Medulla oblongata (tissue), 1 donor: ENCODE measurements at regions not wholly inside any gene's neighbourhood (a gene's known extent, or its start where the extent isn't known, plus 50 kb on each side); places are given as distances from the start of the nearest gene placed in this dataset.

ENCODE experiments used
- DNase-seq: peaks from one replicate; pipeline ENCODE4 v3.0.0-alpha.2; 2015; ENCODE audit errors: extremely low spot score

DNA sequence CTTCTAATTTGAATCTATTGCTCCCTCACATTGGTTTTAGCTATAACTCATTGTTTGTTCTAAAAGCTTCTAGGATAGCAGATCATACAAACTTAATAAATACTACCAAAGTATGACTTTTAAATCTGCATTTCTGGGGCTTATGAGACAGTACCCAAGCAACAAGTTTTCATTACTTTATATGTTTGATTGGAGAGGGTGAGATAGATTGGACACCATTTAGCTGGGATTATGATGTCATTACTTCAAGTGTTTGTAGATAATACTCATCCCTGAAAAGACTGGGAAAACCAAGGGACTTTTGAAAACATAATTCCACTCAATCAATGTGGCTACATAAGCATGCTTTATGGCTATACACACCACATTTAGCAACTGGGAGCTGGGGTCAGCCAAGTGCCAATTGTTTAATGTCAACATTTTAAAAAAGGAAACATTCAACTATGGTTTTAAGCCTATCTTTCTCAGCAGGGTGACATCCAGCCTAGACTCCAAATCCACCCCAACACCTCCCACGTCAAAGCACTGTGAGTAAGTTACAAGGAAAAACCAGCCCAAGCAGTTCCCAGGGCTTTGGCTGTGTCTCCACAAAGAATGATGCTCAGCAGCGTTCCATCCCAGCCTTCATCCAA is 119.9 kb downstream of the ETAA1 start:
- no peak for DNase-seq

DNA sequence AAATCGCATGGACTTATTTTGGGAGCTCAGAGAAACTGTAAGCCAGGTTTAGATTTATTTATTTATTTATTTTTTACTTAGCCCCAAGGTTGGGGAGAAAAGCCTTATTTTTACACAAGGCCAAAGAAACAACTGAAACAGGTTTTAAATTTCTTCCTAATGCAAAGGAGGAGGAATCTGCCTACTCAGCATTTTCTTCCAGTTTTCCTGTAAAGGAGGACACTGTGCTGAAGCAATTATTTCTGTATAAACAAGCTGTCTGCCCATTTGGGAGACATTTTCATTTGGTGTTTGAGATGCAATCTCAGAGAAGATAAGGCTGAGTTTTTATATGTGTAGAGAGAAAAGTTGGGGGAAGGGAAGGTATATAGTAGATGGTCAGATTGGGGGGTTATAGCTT is 125.0 kb downstream of the ETAA1 start:
- DNase-seq = no peak

DNA sequence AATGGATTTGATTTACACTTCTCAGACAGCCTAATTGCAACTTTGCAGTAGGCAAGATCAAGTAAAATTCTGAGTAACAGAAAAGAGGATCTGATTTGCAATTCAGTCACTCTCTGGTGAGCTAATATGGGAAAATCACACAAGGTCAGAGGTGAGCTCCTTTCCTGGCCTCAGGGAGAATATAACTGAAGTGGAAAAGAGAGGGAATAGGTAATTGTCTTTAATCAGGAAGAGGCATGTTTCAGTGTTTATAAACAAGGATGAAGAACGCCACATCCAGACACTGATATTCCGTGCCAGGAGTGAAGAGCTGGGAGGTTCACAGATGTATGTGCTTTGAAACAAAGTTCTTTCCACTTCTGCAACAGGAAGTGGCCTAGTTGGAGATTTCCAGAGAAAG is 127.1 kb downstream of the ETAA1 start:
- no peak for DNase-seq

DNA sequence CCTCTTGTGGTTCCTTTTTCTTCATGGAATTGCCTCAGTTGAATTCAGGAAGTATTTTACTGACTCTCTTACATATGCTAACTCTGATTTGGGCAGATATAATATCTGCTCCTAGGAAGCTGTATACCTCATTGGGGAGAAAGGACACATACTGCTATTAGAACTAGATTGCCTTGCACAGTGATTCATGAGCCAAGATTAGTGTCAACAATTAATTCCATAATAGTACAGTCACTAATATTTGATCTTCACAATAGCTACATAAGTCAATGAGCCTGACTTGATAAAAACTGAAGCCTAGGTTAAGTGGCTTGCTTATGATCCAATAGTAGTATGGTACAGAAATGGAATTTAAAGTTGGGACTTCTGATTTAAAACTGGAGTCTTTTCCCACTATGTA is 127.6 kb downstream of the ETAA1 start:
- no peak for DNase-seq

DNA sequence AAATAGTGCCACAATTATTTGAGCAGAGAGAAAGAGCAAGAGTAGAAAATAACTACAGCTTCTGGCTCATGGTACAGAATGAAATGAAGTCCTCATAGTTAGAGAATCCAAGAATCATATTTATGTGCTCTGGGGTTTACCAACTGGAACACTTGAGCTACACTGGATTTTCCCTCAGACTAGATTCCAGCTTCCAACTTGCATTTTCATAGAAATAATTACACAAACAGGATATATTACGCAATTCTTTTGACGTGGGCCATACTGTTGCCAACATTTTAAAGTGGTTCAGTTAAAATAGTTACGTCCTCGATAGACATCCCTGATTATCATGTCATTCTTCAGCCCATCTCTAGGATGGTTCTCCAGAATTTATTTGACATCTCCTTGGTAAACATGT is 129.2 kb downstream of the ETAA1 start:
- no peak for DNase-seq

DNA sequence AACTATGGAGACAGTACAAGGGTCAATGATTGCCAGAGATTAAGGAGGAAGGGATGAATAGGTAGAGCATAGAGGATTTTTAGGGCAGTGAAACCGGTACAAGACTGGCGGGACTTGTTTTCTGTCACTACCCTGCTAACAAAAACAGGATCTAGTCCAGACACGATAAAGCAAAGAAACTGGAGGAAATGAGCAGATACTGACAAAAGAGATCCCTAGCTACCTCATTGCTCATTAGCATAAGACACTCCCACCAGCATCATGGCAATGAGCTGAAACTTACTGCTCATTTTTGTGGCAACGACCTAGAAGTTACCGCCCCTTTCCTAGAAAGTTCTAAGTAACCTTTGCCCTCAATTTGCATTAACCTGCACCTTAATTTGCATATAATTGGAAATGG is 131.2 kb downstream of the ETAA1 start:
- no peak for DNase-seq

DNA sequence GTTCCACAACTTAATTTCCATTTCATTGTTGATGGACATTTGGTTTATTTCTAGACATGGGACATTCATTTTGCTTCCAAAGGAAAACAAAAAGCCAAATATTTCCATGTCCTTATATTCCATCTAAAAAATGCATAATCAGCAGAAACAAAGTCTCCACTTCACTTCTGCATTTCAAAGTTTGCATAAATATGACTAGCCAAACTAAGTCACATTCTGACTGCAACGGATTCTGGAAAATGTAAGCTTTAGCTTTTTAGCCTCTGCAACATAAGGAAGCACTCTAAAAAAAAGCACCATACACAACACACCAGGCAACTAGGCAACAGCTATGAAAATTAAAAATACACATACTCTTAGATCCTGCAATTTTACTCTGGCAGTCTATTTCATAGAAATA is 135.3 kb downstream of the ETAA1 start:
- DNase-seq = no peak

DNA sequence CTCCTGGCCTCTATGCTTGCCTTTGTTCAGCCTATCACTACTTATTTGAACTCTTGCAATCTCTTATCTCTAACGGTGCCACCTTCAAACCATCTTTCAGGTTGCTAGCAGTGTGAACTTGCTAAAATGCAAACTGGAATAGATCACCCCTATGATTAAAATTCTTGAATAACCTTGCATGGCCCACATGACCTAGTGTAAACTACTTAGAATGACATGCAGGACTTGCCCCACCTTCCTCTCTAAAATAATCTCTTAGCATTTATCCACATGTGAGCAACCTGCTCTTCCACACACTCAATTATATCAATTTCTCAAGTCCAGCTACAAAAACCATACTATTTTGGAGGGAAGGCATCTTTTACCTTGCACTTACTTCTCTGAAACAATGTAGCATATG is 137.6 kb downstream of the ETAA1 start:
- no peak for DNase-seq

DNA sequence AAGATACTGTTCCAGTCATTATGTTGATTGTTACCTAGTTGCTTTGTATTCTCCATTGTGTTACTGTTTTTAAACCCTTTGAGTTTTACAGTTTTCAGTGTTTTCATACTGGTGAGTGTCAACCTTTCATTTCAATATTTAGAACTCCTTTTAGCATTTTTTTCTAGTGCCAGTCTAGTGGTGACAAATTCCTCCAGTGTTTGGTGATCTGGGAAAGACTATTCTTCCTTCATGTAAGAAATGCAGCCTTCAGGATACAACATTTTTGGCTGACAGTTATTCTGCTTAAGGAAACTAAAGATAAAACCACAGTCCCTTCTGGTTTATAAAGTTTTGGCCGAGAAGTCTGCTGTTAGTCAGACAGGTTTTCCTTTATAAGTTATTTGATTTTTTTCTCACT is 143.8 kb downstream of the ETAA1 start:
- no peak for DNase-seq

DNA sequence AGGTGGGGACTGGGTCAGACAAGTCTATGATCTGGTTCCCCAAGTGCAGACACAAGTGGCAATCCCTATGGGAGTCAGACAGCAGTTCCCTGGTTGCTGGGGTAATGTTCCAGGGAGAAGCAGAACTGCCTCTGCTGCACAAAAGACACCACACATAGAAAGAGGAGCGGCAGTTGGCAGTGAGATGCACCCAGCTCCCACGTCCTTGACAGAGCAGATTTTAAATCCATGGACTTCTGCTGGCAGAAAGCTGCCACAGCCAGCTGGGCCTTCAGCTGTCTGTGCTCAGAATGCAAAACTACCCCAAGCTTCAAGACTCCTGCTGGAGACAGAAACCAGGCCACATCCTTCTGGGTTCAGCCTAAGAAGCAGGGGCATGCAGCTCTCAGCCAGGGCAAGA is 147.2 kb downstream of the ETAA1 start:
- peak; percentile 10 for DNase-seq

DNA sequence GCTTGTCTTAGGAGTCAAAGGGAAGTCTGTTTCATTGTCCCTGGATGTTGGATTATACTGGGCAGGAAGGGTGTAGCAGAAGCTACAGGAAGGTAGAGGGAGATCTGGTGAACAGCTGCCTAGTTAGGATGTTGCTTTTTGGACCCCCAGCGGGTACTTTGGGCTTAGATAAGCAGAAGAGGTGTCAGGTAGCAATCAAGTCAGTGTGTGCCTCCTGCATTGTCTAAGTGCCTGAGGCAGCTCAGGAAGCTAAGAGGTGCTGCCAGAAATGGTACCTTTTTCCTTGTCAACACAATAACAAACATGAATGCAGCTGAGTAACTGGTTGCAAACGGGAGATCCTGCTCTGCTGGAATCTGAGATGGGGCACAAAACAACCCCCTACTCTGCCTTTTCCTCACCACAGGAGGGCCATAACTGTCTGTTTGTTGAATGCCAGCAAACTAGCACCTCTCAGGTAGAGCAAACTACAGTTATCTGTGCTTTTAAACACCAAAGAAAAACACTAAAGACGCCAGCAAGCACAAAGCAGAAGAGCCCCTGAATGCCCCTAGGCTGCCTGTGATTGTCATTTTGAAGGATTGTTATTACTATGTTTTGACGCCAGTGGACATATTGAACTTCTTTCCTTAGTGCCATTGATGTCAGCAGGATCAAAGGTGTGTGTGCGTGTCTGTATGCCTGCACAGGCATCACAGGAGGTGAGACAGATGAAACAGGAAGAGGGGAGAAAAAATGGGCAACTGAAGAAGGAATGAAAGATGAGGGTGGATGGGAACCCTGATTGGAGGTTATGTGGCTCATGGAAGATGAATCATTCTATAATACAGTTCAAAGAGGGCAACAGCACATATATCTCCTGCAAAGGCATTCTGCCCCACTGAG is 151.4 kb downstream of the ETAA1 start:
- no peak for DNase-seq

DNA sequence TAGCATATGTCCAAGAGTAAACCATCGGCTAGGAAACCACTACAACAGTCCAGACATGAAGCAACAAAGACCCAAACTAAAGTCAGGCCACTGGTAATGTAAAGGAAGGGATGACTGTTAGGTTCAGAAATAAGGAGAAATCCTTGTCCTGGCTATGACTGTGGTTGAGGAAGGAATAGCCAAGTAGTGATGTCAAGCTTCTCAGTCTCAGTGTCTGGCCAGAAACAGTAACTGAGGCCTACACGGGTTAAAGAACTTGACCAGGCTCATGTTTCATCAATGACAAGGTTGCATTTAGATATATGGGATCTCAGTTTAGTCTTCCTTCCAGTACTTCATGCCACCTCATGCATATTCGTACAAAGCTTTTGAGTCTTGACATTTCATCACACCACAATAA is 162.0 kb downstream of the ETAA1 start:
- no peak for DNase-seq

DNA sequence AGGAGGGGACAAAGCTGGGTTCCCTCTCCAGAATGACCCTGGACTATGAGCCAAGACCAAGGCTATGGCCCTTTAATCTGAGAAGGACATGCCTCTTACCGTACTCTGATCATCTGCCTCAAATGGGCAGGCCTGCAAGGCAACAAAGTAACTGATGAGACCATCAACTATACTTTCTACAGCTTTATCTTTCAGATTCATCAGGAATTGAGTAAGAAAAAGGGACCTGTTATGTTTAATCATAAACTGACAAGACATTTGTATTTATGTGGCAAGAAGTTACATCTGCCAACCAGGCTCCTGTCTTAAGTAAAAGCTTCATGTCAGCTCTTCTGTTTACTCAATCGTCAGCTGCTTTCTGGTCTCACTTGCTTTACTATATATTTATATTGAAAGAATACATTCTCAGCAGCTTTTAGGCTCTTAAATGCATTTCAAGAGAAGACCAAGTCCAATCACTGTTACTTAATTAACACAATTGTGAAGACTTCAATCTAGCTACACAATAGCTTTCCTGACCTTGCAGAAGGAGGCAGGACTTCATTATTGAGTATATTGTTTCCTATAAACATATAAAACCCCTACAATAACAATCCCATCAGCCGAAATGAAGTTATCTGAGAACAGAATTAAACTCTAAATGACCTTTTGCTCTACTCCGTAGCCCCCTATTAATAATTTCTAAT is 163.8 kb downstream of the ETAA1 start:
- no peak for DNase-seq

DNA sequence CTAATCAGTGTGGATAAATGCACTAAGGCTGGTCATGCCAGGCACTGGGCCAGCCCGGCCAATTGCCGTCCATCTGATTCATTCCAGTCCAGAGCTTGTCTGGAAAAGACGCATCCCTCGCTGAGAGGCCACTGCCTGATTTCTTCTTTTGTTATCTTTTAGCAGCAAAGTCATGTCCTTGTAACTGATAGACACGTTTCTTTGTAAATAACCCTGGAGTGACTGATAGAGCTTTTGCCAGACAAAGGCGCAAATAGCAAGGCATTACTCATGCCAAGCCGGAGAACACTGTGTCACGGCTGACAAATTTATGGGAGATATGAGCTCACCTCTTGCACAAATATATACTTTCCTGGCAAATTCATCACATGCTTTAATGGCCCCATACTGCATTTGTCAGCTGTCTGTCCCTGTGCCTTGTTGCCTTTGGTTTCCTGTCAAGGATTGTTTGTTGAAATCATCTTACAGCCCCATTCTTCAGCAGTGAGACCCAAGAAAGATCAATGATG is 164.4 kb downstream of the ETAA1 start:
- no peak for DNase-seq

DNA sequence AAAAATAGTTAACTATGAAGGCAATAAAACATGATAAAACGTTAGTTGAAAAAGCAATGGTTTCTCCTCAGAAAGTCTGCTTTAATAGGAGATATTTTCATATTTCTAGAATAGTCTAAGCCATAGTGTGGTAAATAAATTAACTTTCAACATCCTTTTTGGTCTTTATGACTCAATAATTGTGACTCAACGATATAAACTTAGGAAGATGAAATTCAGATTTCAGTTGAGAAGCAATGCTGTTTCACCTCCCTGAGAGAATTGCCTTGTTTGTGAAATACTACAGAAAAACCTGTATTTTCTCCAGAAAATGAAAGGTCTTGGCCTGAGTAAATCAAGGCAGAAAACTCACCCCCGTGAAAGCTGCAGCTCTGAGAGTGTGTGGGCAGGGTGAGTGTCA is 166.9 kb downstream of the ETAA1 start:
- DNase-seq = no peak

DNA sequence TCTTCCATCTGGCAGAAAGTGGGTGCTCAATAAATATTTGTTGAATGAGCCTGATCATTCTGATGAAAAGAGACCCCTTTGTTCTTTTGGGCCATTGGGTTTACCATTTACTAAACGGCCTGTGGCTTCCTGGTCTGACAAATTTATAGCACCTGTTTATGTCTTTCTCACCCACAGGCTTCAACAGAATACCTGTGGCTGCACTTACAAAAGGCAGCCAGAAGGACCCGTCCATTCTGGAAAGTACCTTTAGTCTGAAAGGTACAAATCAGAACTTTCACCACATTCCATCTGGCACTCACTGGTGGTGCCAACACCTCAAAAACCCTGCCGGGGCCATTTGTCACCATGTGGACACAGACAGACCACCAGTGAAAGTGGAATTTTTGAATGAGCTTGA is 167.5 kb downstream of the ETAA1 start:
- DNase-seq = no peak

DNA sequence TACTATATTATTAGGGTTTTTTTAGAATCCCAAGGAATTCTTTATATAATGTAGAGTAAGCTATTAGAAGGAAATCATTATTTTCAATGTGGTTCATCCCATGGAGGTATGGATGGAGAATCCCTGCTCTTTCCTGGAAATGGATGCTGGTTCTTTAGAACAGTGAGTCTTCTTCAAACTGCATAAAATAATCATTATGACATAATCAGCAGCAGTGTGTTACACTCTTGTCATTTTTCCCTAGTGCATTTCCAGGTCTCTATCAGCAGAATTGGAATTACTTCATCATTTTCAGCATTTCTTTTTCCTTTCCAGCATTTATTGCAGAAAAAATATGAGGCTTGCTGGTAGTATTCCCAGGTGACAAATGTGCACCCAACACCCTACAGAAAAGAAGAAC is 168.1 kb downstream of the ETAA1 start:
- no peak for DNase-seq

DNA sequence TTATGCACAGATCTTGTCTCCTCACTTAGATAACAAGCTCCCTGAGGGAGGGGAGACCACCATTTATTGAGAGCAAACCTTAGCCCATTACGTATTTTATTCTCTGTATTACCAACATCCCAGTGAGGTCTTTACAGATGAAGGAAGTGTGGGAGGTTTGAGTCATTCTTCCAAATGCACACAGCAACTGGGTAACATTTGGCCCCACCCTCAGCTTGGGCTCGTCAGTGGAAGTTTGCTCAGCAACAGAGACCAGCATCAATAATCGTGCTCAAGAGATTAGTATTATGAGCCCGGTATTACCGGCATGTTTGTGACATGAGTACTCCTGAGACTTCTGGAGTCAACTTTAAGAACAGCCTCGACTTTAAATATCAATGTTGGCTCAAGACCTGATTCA is 168.6 kb downstream of the ETAA1 start:
- DNase-seq = no peak

DNA sequence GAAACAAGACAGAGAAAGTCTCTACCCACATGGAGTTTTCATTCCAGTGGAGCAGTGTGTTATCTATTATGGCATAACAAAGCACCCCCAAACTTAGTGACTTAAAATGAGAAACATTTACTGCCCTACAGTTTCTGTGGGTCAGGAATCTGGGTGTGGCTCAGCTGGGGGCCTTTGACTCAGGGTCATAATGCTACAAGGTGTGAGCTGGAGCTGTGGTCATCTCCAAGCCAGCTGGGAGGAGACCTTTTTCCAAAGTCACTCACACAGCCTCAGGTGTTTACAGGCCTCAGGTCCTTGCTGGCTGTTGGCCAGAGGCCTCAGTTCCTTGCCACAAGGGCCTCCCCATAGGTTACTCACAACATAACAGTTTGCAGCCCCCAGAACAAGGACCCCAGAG is 169.2 kb downstream of the ETAA1 start:
- DNase-seq = no peak

DNA sequence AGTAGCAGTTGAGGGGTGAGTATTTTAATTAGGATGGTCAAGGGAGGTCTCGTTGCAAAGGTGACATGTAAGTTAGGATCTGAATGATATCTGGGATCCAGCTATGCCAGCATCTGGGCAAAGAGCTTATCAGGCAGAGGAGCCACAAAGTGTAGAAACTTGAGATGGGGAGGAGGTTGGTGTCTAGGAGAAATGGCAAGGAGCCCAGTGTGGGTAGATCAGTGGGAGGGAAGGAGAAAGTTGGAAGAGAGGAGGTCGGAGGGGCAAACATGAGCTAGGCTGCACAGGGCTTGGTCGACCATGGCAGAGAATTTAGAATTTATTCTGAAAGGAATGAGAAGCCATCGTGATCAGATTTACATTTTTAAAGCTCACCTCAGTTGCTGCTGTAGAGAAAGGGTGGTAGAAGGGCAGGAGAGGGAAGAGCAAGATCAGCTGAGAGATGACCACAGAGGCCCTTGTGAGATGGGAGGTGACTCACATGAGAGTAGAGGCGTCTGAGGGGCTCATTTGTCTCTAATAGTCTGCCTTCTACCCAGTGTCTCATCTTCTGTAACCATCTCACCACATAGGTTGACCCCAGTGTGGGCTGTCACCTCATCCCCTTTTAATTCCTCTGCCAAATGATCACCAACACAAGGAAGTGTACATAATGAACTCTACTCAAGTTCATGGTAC is 170.0 kb downstream of the ETAA1 start:
- DNase-seq = no peak

DNA sequence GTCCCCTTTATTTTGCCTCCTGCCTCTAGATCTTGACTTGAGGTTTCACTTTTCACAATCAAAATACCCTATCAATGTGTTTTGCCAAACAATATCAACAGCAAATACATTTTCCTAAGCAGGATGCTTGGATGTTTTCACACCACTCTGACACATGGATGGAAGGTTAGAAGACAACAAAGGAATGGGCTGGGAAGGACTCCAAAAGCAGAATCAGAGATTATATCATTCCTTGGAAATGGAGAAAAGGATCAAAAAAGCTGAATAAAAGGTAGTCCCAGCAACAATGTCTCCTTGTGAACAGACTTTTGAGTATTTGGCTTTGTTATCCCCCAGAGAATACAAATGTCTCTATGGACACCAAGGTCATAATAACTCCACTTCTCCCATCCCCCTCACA is 170.8 kb downstream of the ETAA1 start:
- no peak for DNase-seq

DNA sequence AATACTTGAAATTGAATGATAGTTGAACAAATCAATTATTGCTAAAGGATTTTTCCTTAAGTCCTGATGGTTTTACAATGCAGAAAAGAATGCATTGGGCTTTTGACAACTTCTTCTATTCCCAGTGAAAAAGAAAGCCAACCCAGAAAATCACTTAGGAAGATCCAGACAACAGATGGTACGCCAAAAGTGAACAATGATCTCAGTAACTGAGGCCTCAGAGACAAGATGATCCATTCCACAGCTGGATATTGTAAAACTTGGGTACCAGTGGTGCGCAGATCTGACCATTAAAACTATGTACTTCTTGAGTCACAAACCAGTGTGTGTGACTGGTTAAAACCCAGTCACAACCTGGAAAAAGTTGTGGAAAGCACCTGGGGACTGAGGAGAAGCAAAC is 173.5 kb downstream of the ETAA1 start:
- DNase-seq = no peak
